ENCODE measurements at regions not wholly inside any gene's neighbourhood (a gene's known extent, or its start where the extent isn't known, plus 50 kb on each side); places are given as distances from the start of the nearest gene placed in this dataset.

DNA sequence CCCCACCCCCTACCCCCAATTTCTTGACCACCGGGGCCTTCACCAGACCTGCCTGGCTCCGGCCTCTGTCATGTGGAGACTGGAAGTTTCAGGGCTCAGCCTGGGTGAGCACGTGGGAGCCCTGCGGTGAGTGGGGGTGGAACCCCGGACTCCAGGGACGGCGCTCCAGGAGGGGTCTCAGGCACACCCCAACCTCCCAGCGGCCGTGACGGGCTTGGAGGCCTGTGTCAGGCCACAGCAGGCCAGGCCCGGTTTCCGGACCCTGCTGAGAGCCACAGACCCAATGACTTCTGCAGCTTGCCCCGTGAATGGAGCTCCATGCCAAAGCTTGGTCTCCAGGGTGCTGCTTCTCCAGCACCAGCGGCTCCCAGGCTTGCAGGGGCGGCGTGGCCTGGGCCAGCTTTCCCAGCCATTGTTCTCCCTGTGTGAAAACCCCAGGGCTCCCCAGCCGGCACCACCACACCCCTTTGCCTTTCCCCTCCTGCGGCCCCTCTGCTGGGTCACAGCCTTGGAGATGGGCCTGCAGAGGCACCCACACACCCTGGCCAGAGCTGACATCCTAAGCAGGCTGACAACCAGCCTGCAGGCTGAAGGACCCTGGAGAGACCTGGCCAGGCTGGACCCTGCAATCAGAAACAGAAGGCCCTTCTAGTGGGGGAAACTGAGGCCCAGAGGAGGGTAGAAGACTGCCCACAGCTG is 186.2 kb upstream of the C14orf180 start:
- no peaks in the 10 kb centered on the region for H3K36me3 ChIP-seq (replicated peaks in 1 of 2)
- 67 to 100% (median 88%) methylated on average over 1 to 18 of the region's 18 CpGs for WGBS, 4 donors
- intact Hi-C loops (cut with DNase I): no loop called here
- no peak overlapping the region for H3K4me3 ChIP-seq
- H3K27me3 ChIP-seq: no peaks in the 10 kb centered on the region
- peak in 2 of 7 donors; percentile 10 to 28 for DNase-seq
- peaks cover 0 to 6% (median 0%) of the 10 kb centered on the region in 3 donors for H3K9me3 ChIP-seq (replicated peaks in 1 of 3)
- H3K4me1 ChIP-seq (replicated peaks in 1 of 2): no peaks in the 10 kb centered on the region
- peak overlapping the region in 1 of 5 donors; percentile 13 for H3K27ac ChIP-seq
- no peak for TF ChIP-seq POLR2A (IDR thresholded peaks at IDR 0.05)
- TF ChIP-seq, protein P1, sequence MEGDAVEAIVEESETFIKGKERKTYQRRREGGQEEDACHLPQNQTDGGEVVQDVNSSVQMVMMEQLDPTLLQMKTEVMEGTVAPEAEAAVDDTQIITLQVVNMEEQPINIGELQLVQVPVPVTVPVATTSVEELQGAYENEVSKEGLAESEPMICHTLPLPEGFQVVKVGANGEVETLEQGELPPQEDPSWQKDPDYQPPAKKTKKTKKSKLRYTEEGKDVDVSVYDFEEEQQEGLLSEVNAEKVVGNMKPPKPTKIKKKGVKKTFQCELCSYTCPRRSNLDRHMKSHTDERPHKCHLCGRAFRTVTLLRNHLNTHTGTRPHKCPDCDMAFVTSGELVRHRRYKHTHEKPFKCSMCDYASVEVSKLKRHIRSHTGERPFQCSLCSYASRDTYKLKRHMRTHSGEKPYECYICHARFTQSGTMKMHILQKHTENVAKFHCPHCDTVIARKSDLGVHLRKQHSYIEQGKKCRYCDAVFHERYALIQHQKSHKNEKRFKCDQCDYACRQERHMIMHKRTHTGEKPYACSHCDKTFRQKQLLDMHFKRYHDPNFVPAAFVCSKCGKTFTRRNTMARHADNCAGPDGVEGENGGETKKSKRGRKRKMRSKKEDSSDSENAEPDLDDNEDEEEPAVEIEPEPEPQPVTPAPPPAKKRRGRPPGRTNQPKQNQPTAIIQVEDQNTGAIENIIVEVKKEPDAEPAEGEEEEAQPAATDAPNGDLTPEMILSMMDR (IDR thresholded peaks at IDR 0.05): no peak

DNA sequence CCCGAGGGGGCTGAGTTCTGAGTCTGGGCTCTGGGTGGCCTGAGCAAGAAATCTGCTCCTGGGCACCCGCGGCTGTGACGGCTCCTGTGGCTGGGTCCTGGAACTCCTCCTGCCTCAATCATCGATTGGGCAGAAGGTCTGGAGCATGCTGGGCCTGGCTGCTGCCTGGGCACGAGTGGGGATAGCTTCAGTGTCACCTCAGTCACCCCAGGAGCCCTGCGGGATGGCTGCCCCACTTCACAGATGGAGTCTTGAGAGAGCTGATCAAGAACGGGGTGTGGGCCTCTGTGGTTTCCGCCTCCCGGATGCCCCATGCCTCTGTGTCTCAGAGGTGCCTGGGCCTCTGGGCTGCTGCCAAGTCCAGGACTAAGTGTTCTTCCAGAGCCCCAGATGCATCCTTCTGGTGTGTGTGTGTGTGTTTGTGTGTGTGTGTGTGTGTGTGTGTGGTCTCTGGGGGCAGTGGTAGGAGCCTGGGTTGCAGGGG is 185.6 kb upstream of the C14orf180 start:
- Histone ChIP-seq H3K36me3 (replicated peaks in 1 of 2) (no peaks in the 10 kb centered on the region), H3K27me3 (no peaks in the 10 kb centered on the region), H3K27ac (peak overlapping the region in 1 of 5 donors; percentile 13), H3K4me1 (replicated peaks in 1 of 2) (no peaks in the 10 kb centered on the region), H3K4me3 (no peak overlapping the region), H3K9me3 (replicated peaks in 1 of 3) (peaks cover 0 to 6% (median 0%) of the 10 kb centered on the region in 3 donors)
- intact Hi-C loops (cut with DNase I): no loop called here
- peak; percentile 14 to 62 (median 49) for DNase-seq
- 57 to 65% (median 58%) methylated on average over 7 to 10 of the region's 10 CpGs; no CpG with 5 or more reads in 1 of the 4 donors for whole genome bisulfite sequencing, 4 donors
- TF ChIP-seq, protein P1 (IDR thresholded peaks at IDR 0.05): no peak
- TF ChIP-seq POLR2A (IDR thresholded peaks at IDR 0.05): no peak

DNA sequence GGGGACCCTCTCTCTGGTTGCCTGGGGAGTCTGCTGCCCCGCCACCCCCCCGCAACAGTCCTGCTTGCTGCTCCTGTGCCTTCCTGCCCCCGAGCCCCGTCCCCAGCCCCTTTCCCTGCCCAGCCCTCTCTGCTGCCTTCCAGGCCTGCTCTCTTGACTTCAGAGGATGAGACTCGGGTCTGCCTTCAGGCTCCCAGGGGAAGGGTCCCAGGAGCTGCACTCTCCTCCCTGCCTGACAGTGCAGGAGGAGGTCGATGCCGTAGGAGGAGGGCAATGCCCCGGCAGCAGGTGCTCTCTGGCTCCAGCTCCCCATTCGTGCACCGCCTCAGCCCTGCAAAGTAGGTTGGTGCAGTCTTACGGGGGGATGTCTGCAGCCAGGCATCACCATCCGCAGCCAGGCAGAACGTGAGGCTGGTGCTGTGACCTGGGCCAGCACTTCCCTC is 185.1 kb upstream of the C14orf180 start:
- no peaks in the 10 kb centered on the region for H3K4me1 ChIP-seq (replicated peaks in 1 of 2)
- no peak overlapping the region for H3K27ac ChIP-seq
- H3K9me3 ChIP-seq (replicated peaks in 1 of 3): peaks cover 0 to 6% (median 0%) of the 10 kb centered on the region in 3 donors
- H3K36me3 ChIP-seq (replicated peaks in 1 of 2): no peaks in the 10 kb centered on the region
- no peak overlapping the region for H3K4me3 ChIP-seq
- TF ChIP-seq, protein P1 (IDR thresholded peaks at IDR 0.05): no peak
- TF ChIP-seq POLR2A (IDR thresholded peaks at IDR 0.05): no peak
- no peaks in the 10 kb centered on the region for H3K27me3 ChIP-seq
- no peak for DNase-seq
- 50 to 62% (median 59%) methylated on average over 5 to 13 of the region's 13 CpGs for WGBS, 4 donors
- intact Hi-C loops (cut with DNase I): no loop called here

DNA sequence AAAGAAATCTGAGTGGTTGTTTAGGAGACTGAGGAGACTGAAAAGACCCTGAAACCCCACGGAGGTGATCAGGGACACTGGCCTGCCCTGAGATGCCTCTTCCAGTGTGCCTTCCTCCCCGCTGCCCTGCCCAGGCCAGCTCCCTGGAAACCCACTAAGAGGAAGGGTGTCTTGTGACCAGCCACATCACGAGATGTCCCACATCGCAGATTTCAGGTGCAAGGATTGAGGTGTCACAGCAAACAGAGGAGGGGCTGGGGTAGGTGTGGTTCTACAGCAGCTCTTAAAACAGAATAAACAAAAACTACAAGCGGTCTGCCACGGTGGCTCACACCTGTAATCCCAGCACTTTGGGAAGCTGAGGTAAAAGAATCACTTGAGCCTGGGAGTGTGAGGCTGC is 184.3 kb upstream of the C14orf180 start:
- intact Hi-C loops (cut with DNase I): no loop called here
- H3K4me3 ChIP-seq: no peak overlapping the region
- H3K27ac ChIP-seq: no peak overlapping the region
- H3K36me3 ChIP-seq (replicated peaks in 1 of 2): no peaks in the 10 kb centered on the region
- H3K27me3 ChIP-seq: no peaks in the 10 kb centered on the region
- no peak for DNase-seq
- 72 to 80% (median 76%) methylated on average over 6 of the region's 6 CpGs for WGBS, 4 donors
- no peaks in the 10 kb centered on the region for H3K4me1 ChIP-seq (replicated peaks in 1 of 2)
- peaks cover 0 to 6% (median 0%) of the 10 kb centered on the region in 3 donors for H3K9me3 ChIP-seq (replicated peaks in 1 of 3)
- no peak for TF ChIP-seq POLR2A (IDR thresholded peaks at IDR 0.05)
- TF ChIP-seq, protein P1 (IDR thresholded peaks at IDR 0.05): no peak

Measured in adrenal gland (tissue), 9 donors.